ENCODE measurements at regions not wholly inside any gene's neighbourhood (a gene's known extent, or its start where the extent isn't known, plus 50 kb on each side); places are given as distances from the start of the nearest gene placed in this dataset.

DNA sequence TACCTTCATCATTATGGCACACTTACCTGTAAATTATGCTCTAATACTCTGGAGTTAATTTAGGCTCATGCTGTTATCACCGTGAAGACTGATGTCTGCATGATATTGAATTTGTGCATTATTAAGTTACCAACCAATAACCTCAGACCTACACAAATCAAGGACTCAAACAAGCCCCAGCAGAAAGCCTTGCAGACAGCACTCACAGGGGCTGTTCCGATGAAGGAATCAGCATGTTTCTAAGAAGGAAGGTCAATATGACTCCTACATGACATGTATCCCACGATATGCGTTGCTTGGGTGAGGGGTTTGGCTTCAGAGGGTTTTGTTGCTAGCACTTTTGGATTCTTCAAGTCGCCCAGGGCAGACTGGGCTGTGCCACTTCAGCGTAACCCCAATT is 1071.2 kb upstream of the SLC10A2 start:
- Histone ChIP-seq H3K4me3 (ENCODE audit: low read depth, low read length) (no peak overlapping the region), H3K27me3 (replicated peaks) (no peaks in the 10 kb centered on the region), H3K36me3 (replicated peaks) (no peaks in the 10 kb centered on the region), H3K27ac (no peak overlapping the region)
- TF ChIP-seq, protein P1, sequence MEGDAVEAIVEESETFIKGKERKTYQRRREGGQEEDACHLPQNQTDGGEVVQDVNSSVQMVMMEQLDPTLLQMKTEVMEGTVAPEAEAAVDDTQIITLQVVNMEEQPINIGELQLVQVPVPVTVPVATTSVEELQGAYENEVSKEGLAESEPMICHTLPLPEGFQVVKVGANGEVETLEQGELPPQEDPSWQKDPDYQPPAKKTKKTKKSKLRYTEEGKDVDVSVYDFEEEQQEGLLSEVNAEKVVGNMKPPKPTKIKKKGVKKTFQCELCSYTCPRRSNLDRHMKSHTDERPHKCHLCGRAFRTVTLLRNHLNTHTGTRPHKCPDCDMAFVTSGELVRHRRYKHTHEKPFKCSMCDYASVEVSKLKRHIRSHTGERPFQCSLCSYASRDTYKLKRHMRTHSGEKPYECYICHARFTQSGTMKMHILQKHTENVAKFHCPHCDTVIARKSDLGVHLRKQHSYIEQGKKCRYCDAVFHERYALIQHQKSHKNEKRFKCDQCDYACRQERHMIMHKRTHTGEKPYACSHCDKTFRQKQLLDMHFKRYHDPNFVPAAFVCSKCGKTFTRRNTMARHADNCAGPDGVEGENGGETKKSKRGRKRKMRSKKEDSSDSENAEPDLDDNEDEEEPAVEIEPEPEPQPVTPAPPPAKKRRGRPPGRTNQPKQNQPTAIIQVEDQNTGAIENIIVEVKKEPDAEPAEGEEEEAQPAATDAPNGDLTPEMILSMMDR (IDR thresholded peaks at IDR 0.05; ENCODE audit: low read depth, low read length, missing control alignments) = no peak
- no peak for DNase-seq
- in situ Hi-C loops (cut with HindIII; ENCODE audit: low pct_ligation_motif_present, low sequenced_read_pairs) = no loop called here

DNA sequence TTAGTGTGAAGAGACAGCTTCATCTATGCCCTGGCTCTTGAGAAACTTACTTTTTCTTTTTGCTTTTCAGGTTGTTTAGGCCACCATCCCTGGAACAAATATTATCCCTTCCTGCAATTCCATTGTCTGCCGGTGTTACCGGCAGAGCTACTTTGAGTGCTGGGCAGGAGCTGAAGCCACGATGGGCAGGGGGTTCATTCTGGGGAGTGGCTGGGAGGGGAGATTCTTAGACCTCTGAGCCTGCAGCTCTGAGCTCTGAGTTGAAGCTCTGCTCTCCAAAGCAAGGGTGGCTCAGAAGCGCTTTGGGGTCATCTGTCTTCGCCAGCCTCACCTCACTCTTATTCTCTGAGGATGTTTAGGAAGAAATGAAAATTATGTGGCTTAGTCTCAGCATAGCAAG is 1066.6 kb upstream of the SLC10A2 start:
- no peak for DNase-seq
- Histone ChIP-seq H3K27me3 (replicated peaks) (no peaks in the 10 kb centered on the region), H3K36me3 (replicated peaks) (no peaks in the 10 kb centered on the region), H3K27ac (no peak overlapping the region), H3K4me3 (ENCODE audit: low read depth, low read length) (no peak overlapping the region)
- TF ChIP-seq, protein P1 (IDR thresholded peaks at IDR 0.05; ENCODE audit: low read depth, low read length, missing control alignments) = no peak
- in situ Hi-C loops (cut with HindIII; ENCODE audit: low pct_ligation_motif_present, low sequenced_read_pairs) = no loop called here

DNA sequence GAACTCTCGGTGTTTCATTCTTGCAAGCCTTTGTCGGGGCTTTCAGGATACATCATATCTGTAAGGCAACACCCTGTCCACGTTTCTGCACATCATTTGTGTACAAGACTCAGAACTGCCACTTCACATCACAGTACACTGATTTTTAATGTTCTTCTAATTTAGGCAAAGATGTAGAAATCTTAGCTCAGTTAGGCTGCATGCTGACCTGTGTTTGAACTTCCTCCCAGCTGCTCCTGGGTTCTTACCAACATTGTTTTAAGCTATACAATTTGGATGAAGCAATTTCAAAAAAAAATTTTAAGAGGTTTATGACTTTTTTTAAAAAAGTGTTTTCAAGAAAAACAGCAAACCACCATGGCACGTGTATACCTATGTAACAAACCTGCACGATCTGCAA is 1047.9 kb upstream of the SLC10A2 start:
- in situ Hi-C loops (cut with HindIII; ENCODE audit: low pct_ligation_motif_present, low sequenced_read_pairs) = no loop called here
- no peak overlapping the region for H3K27ac ChIP-seq
- no peak for DNase-seq
- H3K4me3 ChIP-seq (ENCODE audit: low read depth, low read length) = no peak overlapping the region
- H3K27me3 ChIP-seq (replicated peaks) = no peaks in the 10 kb centered on the region
- TF ChIP-seq, protein P1 (IDR thresholded peaks at IDR 0.05; ENCODE audit: low read depth, low read length, missing control alignments) = no peak
- H3K36me3 ChIP-seq (replicated peaks) = no peaks in the 10 kb centered on the region

DNA sequence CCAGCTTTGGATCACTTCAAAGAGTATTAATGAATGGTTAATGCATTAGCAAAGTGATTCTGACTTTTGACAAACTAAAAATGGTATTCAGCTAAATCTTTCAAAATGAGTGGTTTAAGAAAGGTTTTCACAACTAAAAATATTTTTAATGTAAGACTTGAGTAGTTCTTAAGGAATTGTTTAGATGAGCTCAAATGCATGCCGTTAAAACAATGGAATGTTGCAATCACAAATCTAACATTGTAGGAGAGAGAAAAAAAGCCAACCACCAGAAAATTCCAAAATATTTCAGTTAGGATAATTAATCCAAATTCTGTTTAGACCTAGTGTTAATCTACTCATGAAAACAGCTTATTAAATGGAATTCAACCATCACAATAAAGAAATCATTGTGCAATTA is 1044.8 kb upstream of the SLC10A2 start:
- in situ Hi-C loops (cut with HindIII; ENCODE audit: low pct_ligation_motif_present, low sequenced_read_pairs) = no loop called here

DNA sequence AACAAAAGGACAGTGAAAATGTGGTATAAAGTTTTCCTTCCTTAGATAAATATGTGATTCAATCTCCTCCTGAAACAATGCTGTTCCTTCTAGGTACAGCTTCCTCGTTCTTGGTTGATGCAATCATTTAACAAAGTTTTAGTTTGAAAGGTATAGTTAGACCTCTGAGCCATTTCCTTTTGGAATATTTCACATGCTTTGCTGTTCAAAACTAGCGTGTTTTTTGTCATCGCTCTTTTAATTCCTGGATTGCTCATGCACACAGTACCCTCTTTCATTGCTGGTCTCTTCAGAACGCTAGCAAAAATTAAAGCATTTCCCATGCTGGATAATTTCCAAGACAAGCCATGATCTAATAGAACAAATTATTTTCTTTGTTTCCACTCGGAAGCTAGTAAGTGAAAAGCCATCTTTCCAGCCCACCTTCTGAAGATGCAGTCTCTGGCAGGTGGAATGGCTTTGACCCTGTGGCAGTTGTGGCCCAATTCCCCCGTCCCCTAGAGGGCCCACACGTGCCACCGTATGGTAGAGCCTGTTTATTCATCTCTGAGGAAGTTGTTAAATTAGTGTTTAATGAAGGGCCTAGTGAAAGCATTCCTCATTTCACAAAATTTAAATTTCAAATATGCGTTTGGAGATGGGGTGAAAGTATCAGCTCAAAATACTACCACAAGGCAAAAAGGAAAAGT is 1040.6 kb upstream of the SLC10A2 start:
- no peaks in the 10 kb centered on the region for H3K36me3 ChIP-seq (replicated peaks)
- in situ Hi-C loops (cut with HindIII; ENCODE audit: low pct_ligation_motif_present, low sequenced_read_pairs) = no loop called here
- DNase-seq = peak; percentile 57
- no peaks in the 10 kb centered on the region for H3K27me3 ChIP-seq (replicated peaks)
- peak overlapping the region; percentile 27 for H3K27ac ChIP-seq
- TF ChIP-seq, protein P1 (IDR thresholded peaks at IDR 0.05; ENCODE audit: low read depth, low read length, missing control alignments) = peak; percentile 20
- no peak overlapping the region for H3K4me3 ChIP-seq (ENCODE audit: low read depth, low read length)

More for the DNA sequence above, 1044.8 kb upstream of the SLC10A2 start:
- TF ChIP-seq, protein P1 (IDR thresholded peaks at IDR 0.05; ENCODE audit: low read depth, low read length, missing control alignments) = no peak
- no peaks in the 10 kb centered on the region for H3K27me3 ChIP-seq (replicated peaks)
- no peak for DNase-seq
- no peak overlapping the region for H3K4me3 ChIP-seq (ENCODE audit: low read depth, low read length)
- no peak overlapping the region for H3K27ac ChIP-seq
- no peaks in the 10 kb centered on the region for H3K36me3 ChIP-seq (replicated peaks)

Data from brain microvascular endothelial cell (primary cell).